Caco-2 (cell line): ENCODE measurements at regions not wholly inside any gene's neighbourhood (a gene's known extent, or its start where the extent isn't known, plus 50 kb on each side); places are given as distances from the start of the nearest gene placed in this dataset.

Source experiments
- BruUV-seq: library from RNA; stranded (reverse); fragments of 400-500 nt; replicated peaks from 2 replicates; lab custom pipeline; 2021; lab: Mats Ljungman, UMichigan
- CTCF ChIA-PET: fragments of 300-600 bp; sonication (Branson Sonifier 250); formaldehyde crosslinking; loops from one replicate; lab custom pipeline; 2022; ENCODE audit warnings: antibody characterized with exemption; lab: Charles Lee
- POLR2A ChIA-PET: fragments of 300-600 bp; sonication (Branson Sonifier 250); formaldehyde crosslinking; loops from one replicate; lab custom pipeline; 2022; ENCODE audit warnings: antibody characterized with exemption; lab: Charles Lee
- DNase-seq, 2 experiments: peaks; one replicate each; pipeline versions ENCODE4 v3.0.0 to v3.0.0-alpha.2; 2020 to 2022
- H3K27me3 ChIP-seq: replicated peaks from 2 replicates; pipeline ENCODE4 v1.6.0; 2011; ENCODE audit warnings: low read length; ENCODE audit not compliant: control insufficient read depth, insufficient read depth
- H3K36me3 ChIP-seq: 2 replicates; pipeline ENCODE4 v1.5.1; 2011; ENCODE audit warnings: low read length; ENCODE audit not compliant: control insufficient read depth, insufficient read depth
- H3K4me1 ChIP-seq: fragments of 250-450 bp; sonication (Bioruptor Pico); 2 replicates; pipeline ENCODE4 v1.5.1; 2020; ENCODE audit warnings: mild to moderate bottlenecking
- H3K4me3 ChIP-seq: 2 replicates; pipeline ENCODE4 v1.5.1; 2011; ENCODE audit warnings: low read depth, mild to moderate bottlenecking, control low read depth, low read length
- H3K9me3 ChIP-seq: fragments of 250-450 bp; sonication (Bioruptor Pico); 2 replicates; pipeline ENCODE4 v1.5.1; 2020; ENCODE audit warnings: mild to moderate bottlenecking, moderate library complexity
- H3K27ac Mint-ChIP-seq: one replicate; pipeline ENCODE4 v1.8.0; 2022; ENCODE audit warnings: mixed read lengths; ENCODE audit not compliant: unreplicated experiment
- H3K27me3 Mint-ChIP-seq: one replicate; pipeline ENCODE4 v1.8.0; 2022; ENCODE audit warnings: mixed read lengths; ENCODE audit not compliant: insufficient read depth, unreplicated experiment
- H3K36me3 Mint-ChIP-seq: one replicate; pipeline ENCODE4 v1.8.0; 2022; ENCODE audit warnings: mild to moderate bottlenecking, mixed read lengths; ENCODE audit not compliant: insufficient read depth, unreplicated experiment
- H3K4me1 Mint-ChIP-seq: one replicate; pipeline ENCODE4 v1.8.0; 2022; ENCODE audit warnings: low read depth, mixed read lengths; ENCODE audit not compliant: unreplicated experiment
- H3K4me3 Mint-ChIP-seq: one replicate; pipeline ENCODE4 v1.8.0; 2022; ENCODE audit warnings: mild to moderate bottlenecking, moderate library complexity, mixed read lengths; ENCODE audit not compliant: unreplicated experiment
- H3K9me3 Mint-ChIP-seq: one replicate; pipeline ENCODE4 v1.8.0; 2022; ENCODE audit warnings: mixed read lengths; ENCODE audit not compliant: unreplicated experiment
- CTCF ChIP-seq, 2 experiments: fragments of 200-600 bp in 1 of 2; IDR thresholded peaks; 1 replicate in 1 of 2; 2 replicates in 1 of 2; pipeline versions ENCODE4 v1.5.1 to v1.8.0; 2011 to 2022; ENCODE audit warnings: antibody characterized with exemption in 1 of 2, control low read depth in 1 of 2, inconsistent platforms in 1 of 2, low read depth in 1 of 2, low read length in 1 of 2, mild to moderate bottlenecking in 1 of 2, moderate library complexity in 1 of 2; ENCODE audit not compliant: insufficient read depth in 1 of 2, severe bottlenecking in 1 of 2, unreplicated experiment in 1 of 2
- intact Hi-C: fragments of 100-400 bp; cut with micrococcal nuclease; formaldehyde crosslinking; loops from one replicate; pipeline ENCODE4 v1.10.0; 2022; ENCODE audit not compliant: unreplicated experiment

DNA sequence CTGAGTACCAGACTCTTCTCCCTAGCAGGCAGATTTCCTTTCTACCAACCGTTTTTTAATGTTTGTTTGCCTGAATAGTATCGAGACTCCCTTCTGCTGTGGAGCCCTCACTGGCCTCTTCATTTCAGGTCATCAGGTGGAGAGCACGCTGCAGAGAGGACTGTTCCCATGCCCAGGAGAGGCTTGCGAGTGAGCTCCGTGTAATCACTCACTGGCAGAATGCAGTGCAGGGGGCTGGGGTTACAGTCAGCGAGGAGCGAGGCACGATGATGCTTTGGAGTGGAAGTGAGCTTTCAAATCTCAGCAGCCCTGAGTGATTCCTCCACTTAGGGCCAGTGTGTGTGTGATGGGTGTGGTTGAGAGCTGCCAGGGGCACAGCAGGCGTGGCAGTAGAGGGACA is 385.2 kb downstream of the SHQ1 start:
- no peak for DNase-seq
- ChIA-PET POLR2A (no interaction called here), CTCF (interaction anchor here (1.3 kb wide), 1 partner anchor 15 kb away, joined by 3 read pairs; no protein-coding TSS in a partner anchor)
- intact Hi-C loops: no loop called here
- Histone ChIP-seq H3K27me3 (no peaks in the 10 kb centered on the region; the same call in 1 of the 2 replicates), H3K4me1 (peaks cover 28% of the 10 kb centered on the region), H3K9me3 (no peaks in the 10 kb centered on the region), H3K4me3 (no peak overlapping the region), H3K36me3 (no peaks in the 10 kb centered on the region)
- no peak overlapping the region for H3K4me3 Mint-ChIP-seq
- no peaks in the 10 kb centered on the region for H3K9me3 Mint-ChIP-seq
- H3K27ac Mint-ChIP-seq: no peak overlapping the region
- BruUV-seq: no TSS peak
- H3K27me3 Mint-ChIP-seq: peaks cover 3% of the 10 kb centered on the region
- peaks cover 15% of the 10 kb centered on the region for H3K36me3 Mint-ChIP-seq
- H3K4me1 Mint-ChIP-seq: peaks cover 22% of the 10 kb centered on the region
- no peak for TF ChIP-seq CTCF (IDR thresholded peaks at IDR 0.05; ENCODE audit: insufficient read depth in 1 of 2, low read depth in 1 of 2, low read length in 1 of 2, severe bottlenecking in 1 of 2, unreplicated experiment in 1 of 2)

GRCh38 chr3:72462595-72463011 is 385.6 kb downstream of the SHQ1 start:
- Mint-ChIP-seq H3K4me1 (peaks cover 22% of the 10 kb centered on the region), H3K36me3 (peaks cover 15% of the 10 kb centered on the region), H3K9me3 (no peaks in the 10 kb centered on the region), H3K27ac (no peak overlapping the region), H3K4me3 (no peak overlapping the region), H3K27me3 (peaks cover 3% of the 10 kb centered on the region)
- ChIA-PET POLR2A (no interaction called here), CTCF (interaction anchor here (1.3 kb wide), 1 partner anchor 15 kb away, joined by 3 read pairs; no protein-coding TSS in a partner anchor)
- TF ChIP-seq CTCF (IDR thresholded peaks at IDR 0.05; ENCODE audit: insufficient read depth in 1 of 2, low read depth in 1 of 2, low read length in 1 of 2, severe bottlenecking in 1 of 2, unreplicated experiment in 1 of 2): no peak
- peak in 1 of 2 experiments; percentile 32 for DNase-seq
- Histone ChIP-seq H3K9me3 (no peaks in the 10 kb centered on the region), H3K4me3 (no peak overlapping the region), H3K27me3 (no peaks in the 10 kb centered on the region; the same call in 1 of the 2 replicates), H3K4me1 (peaks cover 33% of the 10 kb centered on the region), H3K36me3 (no peaks in the 10 kb centered on the region)
- no TSS peak for BruUV-seq
- intact Hi-C loops: no loop called here

- POLR2A ChIA-PET: no interaction called here
Measured at GRCh38 chr3:72461787-72462186, 386.5 kb downstream of the SHQ1 start.

More at GRCh38 chr3:72461787-72462186, 386.5 kb downstream of the SHQ1 start:
- no TSS peak for BruUV-seq
- H3K27me3 Mint-ChIP-seq: peaks cover 3% of the 10 kb centered on the region
- Histone ChIP-seq H3K4me3 (no peak overlapping the region), H3K4me1 (peaks cover 34% of the 10 kb centered on the region), H3K9me3 (no peaks in the 10 kb centered on the region), H3K27me3 (no peaks in the 10 kb centered on the region), H3K36me3 (no peaks in the 10 kb centered on the region)
- no peak overlapping the region for H3K27ac Mint-ChIP-seq
- H3K36me3 Mint-ChIP-seq: peaks cover 15% of the 10 kb centered on the region
- H3K9me3 Mint-ChIP-seq: no peaks in the 10 kb centered on the region
- TF ChIP-seq CTCF (IDR thresholded peaks at IDR 0.05; ENCODE audit: insufficient read depth in 1 of 2, low read depth in 1 of 2, low read length in 1 of 2, severe bottlenecking in 1 of 2, unreplicated experiment in 1 of 2): no peak
- CTCF ChIA-PET: no interaction called here
- intact Hi-C loops: no loop called here
- no peak for DNase-seq
- H3K4me3 Mint-ChIP-seq: no peak overlapping the region
- H3K4me1 Mint-ChIP-seq: peaks cover 22% of the 10 kb centered on the region
